Suprapubic skin (tissue), 4 donors: ENCODE measurements at regions not wholly inside any gene's neighbourhood (a gene's known extent, or its start where the extent isn't known, plus 50 kb on each side); places are given as distances from the start of the nearest gene placed in this dataset.
"Not testable (repeated sequence)": the region's sequence is repeated elsewhere in the genome, so short reads cannot be mapped to it uniquely, and the experiment has no call there.

Experiments
- DNase-seq, 2 donors: peaks; one replicate each; pipeline ENCODE4 v3.0.0-alpha.2; 2019; ENCODE audit warnings: low spot score in 2 of 2
- H3K27ac ChIP-seq: fragments of 200-600 bp; sonication (generic); one replicate; pipeline ENCODE4 v1.5.1; 2019
- H3K27me3 ChIP-seq: fragments of 200-600 bp; sonication (generic); one replicate; pipeline ENCODE4 v1.5.1; 2019
- H3K36me3 ChIP-seq: fragments of 200-600 bp; sonication (generic); one replicate; pipeline ENCODE4 v1.5.1; 2019
- H3K4me1 ChIP-seq: fragments of 200-600 bp; sonication (generic); one replicate; pipeline ENCODE4 v1.5.1; 2019
- H3K4me3 ChIP-seq: fragments of 200-600 bp; sonication (generic); one replicate; pipeline ENCODE4 v1.5.1; 2019; ENCODE audit warnings: mild to moderate bottlenecking
- H3K9me3 ChIP-seq: fragments of 200-600 bp; sonication (generic); one replicate; pipeline ENCODE4 v1.5.1; 2019
- EP300 ChIP-seq: sonication (generic); formaldehyde crosslinking; IDR thresholded peaks from one replicate; pipeline ENCODE4 v1.6.1; 2017; ENCODE audit warnings: antibody characterized with exemption
- POLR2A ChIP-seq, 2 donors: fragments of 450-650 bp; IDR thresholded peaks; one replicate each; pipeline ENCODE4 v1.6.1; 2017; ENCODE audit warnings: antibody characterized with exemption in 2 of 2, mild to moderate bottlenecking in 2 of 2, moderate library complexity in 2 of 2
- POLR2AphosphoS5 ChIP-seq, 3 donors: sonication (generic); formaldehyde crosslinking; IDR thresholded peaks; one replicate each; pipeline ENCODE4 v1.6.1; 2017; ENCODE audit warnings: antibody characterized with exemption in 3 of 3
- WGBS: methylation state at CpG from one replicate; pipeline ENCODE4 v1.1.5; 2018; 5-methylcytosine and 5-hydroxymethylcytosine counted together
- TF ChIP-seq, protein P1 (sequence below), 2 donors: fragments of 200-600 bp in 1 of 2; fragments of 450-650 bp in 1 of 2; sonication (generic) in 1 of 2; IDR thresholded peaks; one replicate each; pipeline ENCODE4 v1.5.1; 2016 to 2019; ENCODE audit warnings: antibody characterized with exemption in 2 of 2, mild to moderate bottlenecking in 1 of 2, moderate library complexity in 1 of 2

DNA sequence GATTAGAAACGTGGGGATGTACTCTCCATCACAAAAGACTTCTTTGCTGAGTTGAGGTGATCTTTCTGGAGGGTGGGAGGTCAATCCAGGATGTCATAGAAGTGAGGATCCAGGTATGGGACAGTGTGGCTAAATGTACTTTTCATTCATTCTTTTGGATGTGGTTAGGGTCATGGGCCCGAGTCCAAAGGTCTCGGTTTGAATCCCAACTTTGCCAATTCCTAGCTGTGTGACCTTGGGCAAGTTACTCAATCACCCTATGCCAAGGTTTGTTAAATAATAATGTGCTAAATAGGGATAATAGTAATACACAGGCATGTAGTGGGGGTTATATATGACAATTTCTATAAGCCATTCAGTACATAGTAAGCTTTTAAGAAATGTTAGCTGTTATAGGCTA is 91.4 kb downstream of the SAMD9 start:
- no peaks in the 10 kb centered on the region for H3K27me3 ChIP-seq
- no peaks in the 10 kb centered on the region for H3K36me3 ChIP-seq
- H3K9me3 ChIP-seq = no peaks in the 10 kb centered on the region
- H3K27ac ChIP-seq = no peak overlapping the region
- no peak for DNase-seq
- WGBS = 73% methylated on average over 3 of the region's 3 CpGs
- TF ChIP-seq POLR2AphosphoS5 (IDR thresholded peaks at IDR 0.05) = no peak
- TF ChIP-seq POLR2A (IDR thresholded peaks at IDR 0.05) = no peak
- TF ChIP-seq, protein P1, sequence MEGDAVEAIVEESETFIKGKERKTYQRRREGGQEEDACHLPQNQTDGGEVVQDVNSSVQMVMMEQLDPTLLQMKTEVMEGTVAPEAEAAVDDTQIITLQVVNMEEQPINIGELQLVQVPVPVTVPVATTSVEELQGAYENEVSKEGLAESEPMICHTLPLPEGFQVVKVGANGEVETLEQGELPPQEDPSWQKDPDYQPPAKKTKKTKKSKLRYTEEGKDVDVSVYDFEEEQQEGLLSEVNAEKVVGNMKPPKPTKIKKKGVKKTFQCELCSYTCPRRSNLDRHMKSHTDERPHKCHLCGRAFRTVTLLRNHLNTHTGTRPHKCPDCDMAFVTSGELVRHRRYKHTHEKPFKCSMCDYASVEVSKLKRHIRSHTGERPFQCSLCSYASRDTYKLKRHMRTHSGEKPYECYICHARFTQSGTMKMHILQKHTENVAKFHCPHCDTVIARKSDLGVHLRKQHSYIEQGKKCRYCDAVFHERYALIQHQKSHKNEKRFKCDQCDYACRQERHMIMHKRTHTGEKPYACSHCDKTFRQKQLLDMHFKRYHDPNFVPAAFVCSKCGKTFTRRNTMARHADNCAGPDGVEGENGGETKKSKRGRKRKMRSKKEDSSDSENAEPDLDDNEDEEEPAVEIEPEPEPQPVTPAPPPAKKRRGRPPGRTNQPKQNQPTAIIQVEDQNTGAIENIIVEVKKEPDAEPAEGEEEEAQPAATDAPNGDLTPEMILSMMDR (IDR thresholded peaks at IDR 0.05) = no peak
- no peak for TF ChIP-seq EP300
- H3K4me3 ChIP-seq = no peak overlapping the region
- peaks cover 7% of the 10 kb centered on the region for H3K4me1 ChIP-seq

DNA sequence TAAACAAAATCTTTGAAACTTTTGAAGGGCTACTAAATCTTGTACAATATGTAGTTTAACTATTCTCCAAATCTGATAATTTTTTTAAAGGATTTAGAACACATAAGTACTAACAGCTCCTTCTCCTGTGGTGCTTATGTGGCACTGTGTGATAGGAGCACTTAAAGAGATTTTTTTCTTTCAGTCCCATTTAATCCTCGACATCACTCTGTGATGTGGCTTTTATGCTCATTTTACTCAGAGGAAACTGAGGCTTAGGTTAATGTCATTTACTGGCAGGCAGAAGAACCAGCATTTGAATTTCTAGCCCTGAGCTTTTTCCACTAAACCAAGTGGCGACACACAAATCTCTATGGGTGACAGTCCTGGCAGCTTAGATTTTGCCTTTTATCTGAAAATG is 92.4 kb downstream of the SAMD9 start:
- no peaks in the 10 kb centered on the region for H3K9me3 ChIP-seq
- TF ChIP-seq POLR2A (IDR thresholded peaks at IDR 0.05) (no peak), POLR2AphosphoS5 (IDR thresholded peaks at IDR 0.05) (no peak), EP300 (no peak)
- TF ChIP-seq, protein P1 (IDR thresholded peaks at IDR 0.05) = no peak
- no peaks in the 10 kb centered on the region for H3K27me3 ChIP-seq
- 75% methylated on average over 2 of the region's 2 CpGs for WGBS
- no peak for DNase-seq
- H3K36me3 ChIP-seq = no peaks in the 10 kb centered on the region
- no peak overlapping the region for H3K4me3 ChIP-seq
- H3K27ac ChIP-seq = no peak overlapping the region
- peaks cover 7% of the 10 kb centered on the region for H3K4me1 ChIP-seq

DNA sequence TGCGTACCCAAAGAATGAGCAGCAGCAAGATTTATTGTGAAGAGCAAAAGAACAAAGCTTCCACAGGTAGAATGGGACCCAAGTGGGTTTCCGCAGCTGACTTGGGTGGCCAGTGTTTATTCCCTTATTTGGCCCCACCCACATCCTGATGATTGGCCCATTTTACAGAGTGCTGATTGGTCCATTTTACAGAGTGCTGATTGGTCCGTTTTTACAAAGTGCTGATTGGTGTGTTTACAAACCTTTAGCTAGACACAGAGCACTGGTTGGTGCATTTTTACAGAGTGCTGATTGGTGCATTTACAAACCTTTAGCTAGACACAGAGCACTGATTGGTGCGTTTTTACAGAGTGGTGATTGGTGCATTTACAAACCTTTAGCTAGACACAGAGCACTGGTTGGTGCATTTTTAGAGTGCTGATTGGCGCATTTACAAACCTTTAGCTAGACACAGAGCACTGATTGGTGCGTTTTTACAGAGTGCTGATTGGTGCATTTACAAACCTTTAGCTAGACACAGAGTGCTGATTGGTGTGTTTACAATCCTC is 94.8 kb downstream of the SAMD9 start:
- WGBS = 92% methylated on average over 6 of the region's 6 CpGs

DNA sequence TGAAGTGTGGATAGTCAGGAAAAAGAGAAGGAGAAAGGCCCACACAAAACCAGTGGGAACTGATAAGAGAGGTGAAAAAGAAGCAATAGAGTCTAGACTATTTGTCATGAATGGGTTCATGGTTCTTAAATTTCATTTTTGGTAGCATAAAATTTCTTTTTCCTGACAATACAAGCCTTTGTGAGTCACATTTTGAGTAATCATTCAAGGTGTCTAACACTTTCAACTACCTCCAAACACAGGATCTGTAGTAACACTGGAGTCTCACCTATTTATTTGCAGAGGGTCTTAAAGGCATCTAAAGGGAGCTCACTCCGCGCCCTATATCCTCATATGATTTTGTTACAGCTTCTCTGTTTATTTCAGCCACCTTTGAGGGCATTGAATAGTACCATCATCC is 96.0 kb downstream of the SAMD9 start:
- H3K9me3 ChIP-seq = no peaks in the 10 kb centered on the region
- no peak overlapping the region for H3K4me3 ChIP-seq
- H3K27ac ChIP-seq = no peak overlapping the region
- peaks cover under 1% of the 10 kb centered on the region for H3K4me1 ChIP-seq
- no peak for TF ChIP-seq POLR2A (IDR thresholded peaks at IDR 0.05)
- TF ChIP-seq POLR2AphosphoS5 (IDR thresholded peaks at IDR 0.05) = no peak
- TF ChIP-seq, protein P1 (IDR thresholded peaks at IDR 0.05) = no peak
- TF ChIP-seq EP300 = no peak
- H3K27me3 ChIP-seq = no peaks in the 10 kb centered on the region
- DNase-seq = no peak
- no peaks in the 10 kb centered on the region for H3K36me3 ChIP-seq
- 98% methylated on average over 2 of the region's 2 CpGs for WGBS

More for the DNA sequence above, 94.8 kb downstream of the SAMD9 start:
- H3K27me3 ChIP-seq, H3K4me3 ChIP-seq, H3K36me3 ChIP-seq, H3K9me3 ChIP-seq, H3K27ac ChIP-seq, DNase-seq, H3K4me1 ChIP-seq: not testable (repeated sequence)

DNA sequence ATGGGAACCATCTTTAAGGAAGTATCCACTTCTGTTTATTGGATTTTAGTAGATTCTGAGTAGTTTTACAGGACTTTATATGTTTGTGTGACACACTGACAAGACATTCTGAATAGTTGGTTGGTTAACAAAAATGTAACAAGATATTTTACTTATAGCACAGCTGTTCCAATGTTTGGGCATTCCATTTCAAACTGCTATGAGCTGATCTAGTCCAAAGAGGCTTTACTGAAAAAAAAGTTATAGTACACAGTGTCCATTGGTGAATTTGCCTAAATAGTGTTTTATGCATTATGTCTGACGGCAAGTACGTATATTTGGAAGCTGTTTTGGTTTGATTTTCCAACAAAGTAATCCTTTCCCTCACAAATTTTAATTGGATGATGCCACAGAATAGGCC is 99.1 kb downstream of the SAMD9 start:
- TF ChIP-seq, protein P1 (IDR thresholded peaks at IDR 0.05) = no peak
- no peak for TF ChIP-seq EP300
- TF ChIP-seq POLR2A (IDR thresholded peaks at IDR 0.05) = no peak
- TF ChIP-seq POLR2AphosphoS5 (IDR thresholded peaks at IDR 0.05) = no peak
- no peak overlapping the region for H3K27ac ChIP-seq
- WGBS = 76% methylated on average over 2 of the region's 2 CpGs
- peaks cover 29% of the 10 kb centered on the region for H3K4me1 ChIP-seq
- H3K27me3 ChIP-seq = no peaks in the 10 kb centered on the region
- no peak overlapping the region for H3K4me3 ChIP-seq
- no peaks in the 10 kb centered on the region for H3K9me3 ChIP-seq
- no peak for DNase-seq
- H3K36me3 ChIP-seq = no peaks in the 10 kb centered on the region
